PC-9 (cell line): ENCODE measurements at regions not wholly inside any gene's neighbourhood (a gene's known extent, or its start where the extent isn't known, plus 50 kb on each side); places are given as distances from the start of the nearest gene placed in this dataset.

Source experiments
- CTCF ChIP-seq: fragments of 200-600 bp; sonication (generic); conservative IDR thresholded peaks from 2 replicates; pipeline ENCODE4 v1.6.1; 2017; ENCODE audit warnings: mixed run types, antibody characterized with exemption, mild to moderate bottlenecking, moderate library complexity
- EZH2 ChIP-seq: fragments of 200-600 bp; sonication (generic); IDR thresholded peaks from 2 replicates; pipeline ENCODE4 v1.8.0; 2017; ENCODE audit warnings: antibody characterized with exemption, low read depth

- TF ChIP-seq CTCF: no peak
- no peak for TF ChIP-seq EZH2
Measured at GRCh38 chr1:168920456-168921094, 185.9 kb upstream of the ATP1B1 start.
